ENCODE measurements at regions not wholly inside any gene's neighbourhood (a gene's known extent, or its start where the extent isn't known, plus 50 kb on each side); places are given as distances from the start of the nearest gene placed in this dataset.

- H3K27ac ChIP-seq (ENCODE audit: poor library complexity, severe bottlenecking) = no peak overlapping the region
- H3K4me3 ChIP-seq (ENCODE audit: severe bottlenecking) = no peak overlapping the region
- H3K36me3 ChIP-seq (ENCODE audit: low read depth) = no peaks in the 10 kb centered on the region
- no peaks in the 10 kb centered on the region for H3K4me1 ChIP-seq (ENCODE audit: insufficient read depth, poor library complexity, severe bottlenecking)
- no peak for DNase-seq (ENCODE audit: low spot score)
- TF ChIP-seq CTCF (IDR thresholded peaks at IDR 0.05; ENCODE audit: poor library complexity, severe bottlenecking) = no peak
- no peak for ATAC-seq (ENCODE audit: low read depth)
- H3K27me3 ChIP-seq (ENCODE audit: insufficient read depth, poor library complexity, severe bottlenecking) = peaks cover 2% of the 10 kb centered on the region
- H3K9me3 ChIP-seq (ENCODE audit: severe bottlenecking) = no peaks in the 10 kb centered on the region
Measured at GRCh38 chr21:36542312-36543101, 62.6 kb upstream of the CLDN14 start.

- ATAC-seq (ENCODE audit: low read depth) = no peak
- no peak for TF ChIP-seq CTCF (IDR thresholded peaks at IDR 0.05; ENCODE audit: poor library complexity, severe bottlenecking)
Measured at GRCh38 chr21:36543924-36544323, 64.0 kb upstream of the CLDN14 start.

GRCh38 chr21:36544545-36544944 lies 64.6 kb upstream of the CLDN14 start:
- no peak overlapping the region for H3K4me3 ChIP-seq (ENCODE audit: severe bottlenecking)
- no peaks in the 10 kb centered on the region for H3K9me3 ChIP-seq (ENCODE audit: severe bottlenecking)
- peaks cover 2% of the 10 kb centered on the region for H3K27me3 ChIP-seq (ENCODE audit: insufficient read depth, poor library complexity, severe bottlenecking)
- H3K4me1 ChIP-seq (ENCODE audit: insufficient read depth, poor library complexity, severe bottlenecking) = no peaks in the 10 kb centered on the region
- TF ChIP-seq CTCF (IDR thresholded peaks at IDR 0.05; ENCODE audit: poor library complexity, severe bottlenecking) = no peak
- no peak for DNase-seq (ENCODE audit: low spot score)
- no peak for ATAC-seq (ENCODE audit: low read depth)
- no peaks in the 10 kb centered on the region for H3K36me3 ChIP-seq (ENCODE audit: low read depth)
- H3K27ac ChIP-seq (ENCODE audit: poor library complexity, severe bottlenecking) = no peak overlapping the region

More at GRCh38 chr21:36543924-36544323, 64.0 kb upstream of the CLDN14 start:
- H3K27me3 ChIP-seq (ENCODE audit: insufficient read depth, poor library complexity, severe bottlenecking) = peaks cover 2% of the 10 kb centered on the region
- H3K4me1 ChIP-seq (ENCODE audit: insufficient read depth, poor library complexity, severe bottlenecking) = no peaks in the 10 kb centered on the region
- no peaks in the 10 kb centered on the region for H3K36me3 ChIP-seq (ENCODE audit: low read depth)
- H3K9me3 ChIP-seq (ENCODE audit: severe bottlenecking) = no peaks in the 10 kb centered on the region
- H3K4me3 ChIP-seq (ENCODE audit: severe bottlenecking) = no peak overlapping the region
- DNase-seq (ENCODE audit: low spot score) = no peak
- H3K27ac ChIP-seq (ENCODE audit: poor library complexity, severe bottlenecking) = no peak overlapping the region

- H3K4me1 ChIP-seq (ENCODE audit: insufficient read depth, poor library complexity, severe bottlenecking) = no peaks in the 10 kb centered on the region
- DNase-seq (ENCODE audit: low spot score) (no peak), ATAC-seq (ENCODE audit: low read depth) (no peak)
- no peak overlapping the region for H3K4me3 ChIP-seq (ENCODE audit: severe bottlenecking)
- H3K36me3 ChIP-seq (ENCODE audit: low read depth) = no peaks in the 10 kb centered on the region
- peaks cover 2% of the 10 kb centered on the region for H3K27me3 ChIP-seq (ENCODE audit: insufficient read depth, poor library complexity, severe bottlenecking)
- no peaks in the 10 kb centered on the region for H3K9me3 ChIP-seq (ENCODE audit: severe bottlenecking)
- no peak overlapping the region for H3K27ac ChIP-seq (ENCODE audit: poor library complexity, severe bottlenecking)
- TF ChIP-seq CTCF (IDR thresholded peaks at IDR 0.05; ENCODE audit: poor library complexity, severe bottlenecking) = no peak
Measured at GRCh38 chr21:36545776-36546511, 66.0 kb upstream of the CLDN14 start.
